SIG-M5 treated with dmso at 0.1 percent for 504 hours (cell line): ENCODE measurements at regions not wholly inside any gene's neighbourhood (a gene's known extent, or its start where the extent isn't known, plus 50 kb on each side); places are given as distances from the start of the nearest gene placed in this dataset.
"Not testable (repeated sequence)": the region's sequence is repeated elsewhere in the genome, so short reads cannot be mapped to it uniquely, and the experiment has no call there.

Experiments used
- DNase-seq: peaks from one replicate; lab custom pipeline; 2025; ENCODE audit not compliant: unreplicated experiment; lab: John Stamatoyannopoulos, UW

- no peak for DNase-seq
These were observed 1299.0 kb upstream of the B3GALT2 start for GRCh38 chr1:194485432-194485831.

- DNase-seq = no peak
These were observed 1292.3 kb upstream of the B3GALT2 start for GRCh38 chr1:194478731-194479130.

GRCh38 chr1:194477908-194478307 is 1291.5 kb upstream of the B3GALT2 start:
- peak; percentile 49 for DNase-seq

- no peak for DNase-seq
These were observed 1290.5 kb upstream of the B3GALT2 start for GRCh38 chr1:194476872-194477271.

- DNase-seq = no peak
These were observed 1289.9 kb upstream of the B3GALT2 start for GRCh38 chr1:194476351-194476750.

- DNase-seq = no peak
These were observed 1288.3 kb upstream of the B3GALT2 start for GRCh38 chr1:194474701-194475100.

- no peak for DNase-seq
These were observed 1287.4 kb upstream of the B3GALT2 start for GRCh38 chr1:194473766-194474165.

- no peak for DNase-seq
These were observed 1282.9 kb upstream of the B3GALT2 start for GRCh38 chr1:194469282-194469681.

- no peak for DNase-seq
These were observed 1280.3 kb upstream of the B3GALT2 start for GRCh38 chr1:194466706-194467105.

- DNase-seq = no peak
These were observed 1261.2 kb upstream of the B3GALT2 start for GRCh38 chr1:194447636-194448035.

- DNase-seq = no peak
These were observed 1258.8 kb upstream of the B3GALT2 start for GRCh38 chr1:194445244-194445643.

- DNase-seq = no peak
These were observed 1256.6 kb upstream of the B3GALT2 start for GRCh38 chr1:194442901-194443575.

GRCh38 chr1:194437135-194437534 is 1250.7 kb upstream of the B3GALT2 start:
- DNase-seq = no peak

- no peak for DNase-seq
These were observed 1244.7 kb upstream of the B3GALT2 start for GRCh38 chr1:194431121-194431520.

GRCh38 chr1:194420706-194421105 is 1234.3 kb upstream of the B3GALT2 start:
- no peak for DNase-seq

GRCh38 chr1:194419721-194420120 is 1233.3 kb upstream of the B3GALT2 start:
- DNase-seq = no peak

GRCh38 chr1:194410756-194411155 is 1224.3 kb upstream of the B3GALT2 start:
- DNase-seq = no peak

GRCh38 chr1:194407238-194407637 is 1220.8 kb upstream of the B3GALT2 start:
- not testable (repeated sequence) for DNase-seq

GRCh38 chr1:194394676-194395075 is 1208.3 kb upstream of the B3GALT2 start:
- no peak for DNase-seq

GRCh38 chr1:194387531-194387930 is 1201.1 kb upstream of the B3GALT2 start:
- no peak for DNase-seq

- no peak for DNase-seq
These were observed 1192.1 kb upstream of the B3GALT2 start for GRCh38 chr1:194378517-194378916.

- no peak for DNase-seq
These were observed 1188.2 kb upstream of the B3GALT2 start for GRCh38 chr1:194374649-194375048.

- DNase-seq = no peak
These were observed 1185.9 kb upstream of the B3GALT2 start for GRCh38 chr1:194372266-194372665.
